GM18505 (cell line): ENCODE measurements at regions not wholly inside any gene's neighbourhood (a gene's known extent, or its start where the extent isn't known, plus 50 kb on each side); places are given as distances from the start of the nearest gene placed in this dataset.

Experiments used
- ATAC-seq: cut with Tn5 transposase; IDR thresholded peaks from one replicate; pipeline ENCODE4 v1.9.1; 2021; ENCODE audit not compliant: unreplicated experiment
- POLR2A ChIP-seq: IDR thresholded peaks from 4 replicates; pipeline ENCODE4 v1.6.1; 2011; ENCODE audit warnings: borderline replicate concordance; ENCODE audit not compliant: insufficient read depth, insufficient read length; ENCODE audit errors: extremely low read depth

DNA sequence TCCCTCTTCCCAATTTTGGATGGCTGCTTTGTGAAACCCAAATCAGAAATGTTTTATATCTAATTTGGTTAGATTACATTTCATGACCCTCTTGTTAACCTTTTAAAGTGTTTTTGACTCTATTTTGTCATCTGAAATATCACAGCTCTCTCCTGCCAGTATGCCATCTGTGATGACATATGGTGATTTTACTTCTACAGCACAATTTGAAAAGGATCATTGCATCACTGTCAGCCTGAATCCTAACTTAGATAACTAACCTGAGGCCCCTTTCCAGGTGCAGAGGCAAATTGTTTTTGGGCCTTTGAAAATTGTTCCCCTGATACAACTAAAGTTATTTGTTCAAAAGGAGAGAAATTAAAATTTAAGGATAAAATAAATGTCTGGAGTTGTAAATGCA, 1023.4 kb upstream of the LRRTM1 start:
- ATAC-seq, result no peak
- TF ChIP-seq POLR2A, result no peak

DNA sequence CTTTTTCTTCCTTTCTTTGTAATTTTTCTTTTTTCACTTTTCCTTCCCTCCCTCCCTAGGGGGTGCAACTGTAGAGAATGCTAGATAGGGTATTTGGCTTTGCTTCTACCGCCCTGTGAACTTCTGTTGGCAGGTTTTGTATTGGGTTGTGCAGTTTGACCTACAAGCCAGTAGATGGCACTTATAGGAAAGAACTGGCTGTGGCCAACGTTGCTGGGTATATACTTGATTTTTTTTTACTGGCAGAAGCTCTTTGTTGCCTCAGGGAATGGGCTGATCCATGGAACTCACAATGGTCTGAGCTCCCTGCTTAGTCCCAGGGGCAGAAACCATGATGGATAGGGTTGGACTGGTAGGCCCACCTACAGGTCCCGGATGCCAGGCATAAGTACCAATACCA, 1019.5 kb upstream of the LRRTM1 start:
- ATAC-seq, result no peak
- no peak for TF ChIP-seq POLR2A

DNA sequence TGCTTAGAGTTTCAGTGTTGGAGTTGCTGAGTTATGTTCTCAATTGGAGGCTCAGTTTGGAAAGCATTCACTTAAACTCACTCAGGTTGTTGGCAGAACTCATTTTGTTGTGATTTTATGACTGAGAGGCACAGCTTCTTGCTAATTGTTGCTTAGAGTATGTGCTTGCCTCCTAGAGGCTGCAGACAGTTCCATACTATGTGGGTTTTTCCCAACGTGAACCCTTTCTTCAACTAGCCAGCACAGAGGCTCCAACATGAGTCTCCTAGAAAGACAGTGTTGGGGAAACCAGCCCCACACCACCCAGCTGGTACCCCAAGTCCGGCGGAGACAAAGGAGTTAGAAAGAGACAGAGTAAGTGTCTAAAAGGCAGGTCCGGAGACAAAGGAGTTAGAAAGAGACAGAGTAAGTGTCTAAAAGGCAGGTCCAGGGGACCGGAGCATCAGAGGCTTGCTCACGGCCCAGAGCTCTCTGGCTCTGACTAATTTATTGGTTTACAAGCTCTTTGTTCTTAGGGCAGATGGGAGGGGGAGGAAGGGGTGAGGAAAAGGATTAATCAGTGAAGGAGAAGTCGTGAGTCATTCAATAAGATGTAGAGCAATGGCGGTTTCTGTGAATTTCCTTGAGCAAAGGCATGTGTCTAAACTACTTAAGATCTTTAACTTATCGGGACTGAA, 999.7 kb upstream of the LRRTM1 start:
- no peak for ATAC-seq
- no peak for TF ChIP-seq POLR2A

DNA sequence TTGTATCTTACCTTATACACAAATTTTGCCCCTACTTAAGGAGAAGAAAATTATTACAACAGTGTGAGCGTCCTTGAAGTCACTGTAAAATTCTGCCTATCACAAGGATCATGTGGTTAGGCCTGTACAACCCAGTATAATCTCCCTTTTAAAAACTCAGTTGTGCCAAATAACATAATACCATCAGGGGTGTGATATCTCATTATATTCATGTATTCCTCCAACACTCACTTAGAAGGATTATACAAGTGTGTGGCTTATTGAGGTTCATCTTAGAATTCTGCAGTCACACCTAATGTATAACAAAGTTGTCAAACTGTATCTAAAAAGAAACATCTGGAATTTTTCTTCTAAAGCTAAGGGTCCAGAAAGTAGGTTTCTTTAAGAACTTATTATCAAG, 998.8 kb upstream of the LRRTM1 start:
- no peak for ATAC-seq

DNA sequence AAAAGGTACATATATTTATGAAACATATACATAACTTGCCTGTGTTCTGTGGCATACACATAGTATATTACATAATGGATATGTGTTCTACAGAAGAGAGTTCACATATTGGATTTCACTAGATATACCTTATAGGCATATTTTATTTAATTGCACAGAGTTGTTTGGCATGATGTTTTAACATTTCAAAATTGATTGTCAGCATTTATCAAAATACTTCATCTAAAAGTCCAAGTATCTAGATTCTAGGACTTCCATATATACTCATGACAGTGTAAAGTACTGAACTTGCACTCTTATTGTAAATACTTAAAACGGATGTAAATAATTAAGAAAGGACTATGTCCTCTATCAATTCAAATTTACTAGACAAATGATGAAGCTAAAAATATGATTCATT, 995.3 kb upstream of the LRRTM1 start:
- TF ChIP-seq POLR2A, result no peak
- no peak for ATAC-seq

More for the DNA sequence above, 998.8 kb upstream of the LRRTM1 start:
- no peak for TF ChIP-seq POLR2A

DNA sequence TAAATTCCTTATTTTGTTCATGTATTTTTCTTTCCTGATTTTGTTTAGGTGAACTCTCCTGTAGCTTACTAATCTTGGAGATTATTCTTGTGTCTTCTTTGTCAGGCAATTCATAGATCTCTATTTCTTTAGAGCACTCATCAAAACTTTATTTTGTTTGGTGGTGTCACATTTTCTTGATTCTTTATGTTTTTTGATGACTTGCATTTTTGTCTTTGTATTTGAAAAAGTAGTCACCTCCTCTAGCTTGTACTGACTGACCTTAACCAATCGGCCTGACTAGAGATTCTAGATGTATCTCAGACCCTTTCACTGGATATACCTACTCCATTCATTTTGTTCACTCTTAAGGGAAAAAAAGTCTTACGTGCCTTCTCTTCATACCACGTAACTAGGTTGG, 986.3 kb upstream of the LRRTM1 start:
- ATAC-seq, result no peak
- TF ChIP-seq POLR2A, result no peak

DNA sequence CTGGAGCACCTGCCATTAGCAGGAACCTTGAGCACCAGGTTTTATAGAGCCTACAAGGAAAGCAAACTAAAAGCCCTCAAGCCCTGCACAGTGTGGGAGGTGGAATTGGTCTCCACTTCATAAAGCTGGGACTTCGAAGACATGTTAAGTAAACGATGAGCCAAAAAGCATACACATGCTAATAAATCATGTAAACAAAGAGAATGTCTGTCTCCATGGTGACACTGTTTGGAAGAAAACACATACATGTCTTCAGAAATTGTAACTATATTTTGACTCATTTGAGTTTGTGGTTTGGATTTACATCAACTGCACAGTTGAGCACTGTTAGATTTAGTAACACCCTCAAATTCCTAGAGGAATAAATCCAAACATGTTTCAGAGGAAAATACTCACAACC, 978.5 kb upstream of the LRRTM1 start:
- no peak for ATAC-seq
- TF ChIP-seq POLR2A, result no peak

DNA sequence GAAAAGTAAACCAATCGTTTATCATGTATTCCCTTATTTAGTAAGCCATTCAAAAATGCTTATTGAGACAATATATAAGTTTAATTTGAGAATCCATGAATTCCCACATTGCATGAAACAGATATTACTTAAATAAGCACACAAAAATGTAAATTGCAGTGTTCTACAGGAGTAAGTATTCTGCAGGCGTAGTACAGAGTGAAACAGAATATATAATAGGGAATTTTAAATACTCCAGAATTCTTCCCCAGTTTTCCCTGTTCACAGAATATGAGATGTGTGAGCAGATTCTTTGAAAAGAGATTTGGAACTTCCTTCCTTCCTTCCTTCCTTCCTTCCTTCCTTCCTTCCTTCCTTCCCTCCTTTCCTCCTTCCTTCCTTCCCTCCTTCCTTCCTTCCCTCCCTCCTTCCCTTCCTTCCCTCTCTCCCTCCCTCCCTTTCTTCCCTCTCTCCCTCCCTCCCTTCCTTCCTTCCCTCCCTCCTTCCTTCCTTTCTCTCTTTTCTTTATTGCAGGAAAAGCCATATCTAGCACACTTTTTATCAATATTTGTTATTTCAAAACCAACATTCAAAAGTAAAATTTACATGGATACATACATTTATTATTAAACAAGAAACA, 977.7 kb upstream of the LRRTM1 start:
- TF ChIP-seq POLR2A, result no peak

DNA sequence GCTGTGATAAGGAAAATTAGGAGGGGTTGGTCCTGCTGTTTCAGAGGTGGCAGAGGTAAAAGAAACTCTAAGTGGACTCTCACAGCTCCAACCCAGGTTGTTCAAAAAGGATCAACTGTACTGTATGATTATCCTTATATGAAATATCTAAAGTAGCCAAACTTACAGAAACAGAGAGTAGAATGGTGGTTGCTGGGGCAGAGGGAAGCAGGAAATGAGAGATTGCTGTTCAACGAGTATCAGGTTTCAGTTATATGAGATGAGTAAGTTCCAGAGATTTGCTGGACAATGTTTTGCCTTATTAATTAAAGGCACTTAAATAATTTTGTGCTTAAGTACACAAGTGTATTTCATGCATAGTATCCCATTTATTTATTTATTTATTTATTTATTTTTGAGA, 972.0 kb upstream of the LRRTM1 start:
- no peak for TF ChIP-seq POLR2A
- ATAC-seq, result no peak

More for the DNA sequence above, 977.7 kb upstream of the LRRTM1 start:
- ATAC-seq, result no peak

DNA sequence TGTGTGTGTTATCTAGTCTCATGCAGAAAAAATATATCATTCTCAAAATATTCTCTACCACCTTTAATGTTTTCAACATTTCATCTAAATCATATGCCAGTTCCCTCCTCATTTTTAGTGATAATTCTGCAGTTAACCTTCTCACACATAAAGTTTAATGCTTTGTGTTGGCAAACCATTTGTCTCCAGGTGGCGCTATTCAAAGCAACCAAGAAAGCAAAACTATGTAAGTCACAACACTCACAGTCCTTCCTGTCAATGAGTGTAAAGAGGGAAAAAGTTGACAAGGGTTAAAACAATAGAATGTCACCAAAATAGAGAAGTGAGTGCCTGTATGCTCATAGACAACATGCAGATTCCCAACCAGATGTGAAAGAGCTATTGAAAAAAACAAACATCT, 961.6 kb upstream of the LRRTM1 start:
- ATAC-seq, result no peak
- no peak for TF ChIP-seq POLR2A

DNA sequence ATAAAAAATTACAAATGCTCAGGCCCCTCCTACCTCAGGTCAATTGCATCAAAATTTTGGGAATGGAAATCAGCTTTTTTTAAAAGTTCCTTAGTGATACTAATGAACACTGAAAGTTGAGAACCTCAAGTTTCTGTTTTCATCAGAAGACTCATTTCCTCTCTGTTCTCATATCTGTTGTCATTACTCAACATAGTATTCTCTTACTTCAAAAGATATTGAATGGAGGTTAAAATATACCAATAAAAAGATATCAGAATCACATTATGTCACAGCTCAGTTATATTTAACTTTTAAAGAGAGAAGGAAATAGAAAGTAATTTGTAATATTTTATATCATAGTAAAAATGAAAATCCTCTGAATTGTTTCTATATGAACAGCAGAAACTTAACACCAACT, 959.4 kb upstream of the LRRTM1 start:
- no peak for ATAC-seq
- no peak for TF ChIP-seq POLR2A

DNA sequence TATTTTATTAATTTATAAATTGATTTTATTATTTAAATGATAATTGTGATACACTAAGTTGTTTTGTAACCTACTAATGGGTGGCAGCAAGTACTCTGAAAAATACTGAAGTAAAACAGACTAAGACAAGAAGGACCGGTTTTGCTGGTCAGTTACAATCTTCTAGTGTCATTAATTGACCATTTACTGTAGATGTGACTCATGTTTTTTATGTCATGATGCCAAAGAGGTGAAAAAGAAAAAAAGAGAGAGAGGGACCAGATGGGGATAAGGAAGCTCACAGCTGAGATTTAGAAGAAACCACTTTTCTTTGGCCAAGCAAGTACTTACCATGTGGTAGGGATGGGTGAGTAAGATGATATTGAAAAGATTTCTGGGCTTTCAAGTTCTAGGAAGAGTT, 955.8 kb upstream of the LRRTM1 start:
- ATAC-seq, result no peak
- TF ChIP-seq POLR2A, result no peak

DNA sequence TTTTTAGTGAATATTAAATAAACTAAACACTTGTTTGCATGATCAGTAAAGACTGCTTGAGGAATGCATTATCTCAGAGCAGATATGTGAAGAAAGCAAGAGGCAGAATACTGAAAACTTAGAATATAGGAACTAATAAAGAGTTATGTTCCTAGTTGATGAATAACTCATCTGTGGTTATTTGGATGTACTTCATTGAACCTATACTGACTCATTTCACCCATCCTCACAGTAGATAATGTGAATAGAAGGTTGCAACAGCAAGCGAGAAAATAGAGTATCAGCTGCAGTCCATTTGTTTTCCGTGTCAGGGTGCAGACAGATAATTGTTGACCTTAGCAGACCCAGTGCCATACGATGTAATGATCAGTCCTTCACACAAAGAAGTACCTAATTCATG, 945.7 kb upstream of the LRRTM1 start:
- ATAC-seq, result no peak
- no peak for TF ChIP-seq POLR2A

DNA sequence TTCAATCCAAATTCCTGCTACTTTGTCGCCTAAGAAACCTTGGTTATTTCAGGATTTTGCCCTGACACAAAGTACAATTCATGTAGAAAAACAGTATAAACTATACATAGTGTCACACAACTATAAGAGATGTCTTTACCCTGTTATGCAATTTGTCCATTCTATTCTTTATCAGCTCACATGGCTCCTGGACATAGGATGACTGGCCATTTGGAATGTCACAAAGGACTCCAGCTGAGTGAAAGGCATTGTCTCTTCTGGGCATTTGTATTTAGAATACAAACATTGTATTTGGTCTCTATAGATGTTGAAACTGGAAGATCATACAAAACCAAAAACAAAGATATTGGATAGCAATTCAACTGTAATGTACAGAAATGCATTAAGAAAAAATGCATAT, 944.6 kb upstream of the LRRTM1 start:
- ATAC-seq, result no peak
- no peak for TF ChIP-seq POLR2A
